Frontal cortex (tissue), 3 donors: ENCODE measurements at regions not wholly inside any gene's neighbourhood (a gene's known extent, or its start where the extent isn't known, plus 50 kb on each side); places are given as distances from the start of the nearest gene placed in this dataset.
A peak's percentile ranks its signal among the peaks of the same experiment; 100 is the strongest.
"Not testable (repeated sequence)": the region's sequence is repeated elsewhere in the genome, so short reads cannot be mapped to it uniquely, and the experiment has no call there.

Source experiments
- DNase-seq, 2 donors: peaks; one replicate each; pipeline ENCODE4 v3.0.0; 2012; ENCODE audit warnings: low spot score in 2 of 2
- FAIRE-seq: peaks from 2 replicates; lab custom pipeline; 2012; peaks lifted over from hg19 to GRCh38; lab: Jason Lieb, UNC
- donor health status: control.
- donor health status: control.
- donor health status: control.

DNA sequence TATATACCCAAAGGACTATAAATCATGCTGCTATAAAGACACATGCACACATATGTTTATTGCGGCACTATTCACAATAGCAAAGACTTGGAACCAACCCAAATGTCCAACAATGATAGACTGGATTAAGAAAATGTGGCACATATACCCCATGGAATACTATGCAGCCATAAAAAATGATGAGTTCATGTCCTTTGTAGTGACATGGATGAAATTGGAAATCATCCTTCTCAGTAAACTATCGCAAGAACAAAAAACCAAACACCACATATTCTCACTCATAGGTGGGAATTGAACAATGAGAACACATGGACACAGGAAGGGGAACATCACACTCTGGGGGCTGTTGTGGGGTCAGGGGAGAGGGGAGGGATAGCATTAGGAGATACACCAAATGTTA, 165.7 kb upstream of the KCNJ15 start:
- DNase-seq, FAIRE-seq: not testable (repeated sequence)

DNA sequence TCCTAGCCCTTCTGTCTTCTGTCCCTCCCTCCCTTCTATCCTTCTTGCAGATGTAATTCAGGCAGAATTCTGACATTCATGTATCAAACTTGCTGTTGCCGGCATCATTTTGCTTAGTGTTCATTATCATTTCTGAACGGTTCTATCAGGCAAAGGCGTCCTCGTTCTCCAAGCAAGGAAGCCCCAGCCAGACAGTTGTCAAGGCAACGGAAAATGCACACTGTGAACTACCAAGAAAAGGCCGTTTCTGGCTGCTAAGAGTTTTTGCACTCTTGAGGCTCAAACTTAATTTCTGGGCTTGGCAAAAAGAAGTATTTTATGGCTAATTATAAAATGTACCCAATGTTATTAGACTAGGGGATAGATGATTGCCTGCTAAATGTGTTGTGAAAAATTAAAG, 164.7 kb upstream of the KCNJ15 start:
- FAIRE-seq: no peak
- peak in 1 of 2 donors; percentile 14 for DNase-seq

- DNase-seq (no peak), FAIRE-seq (no peak)
These were observed 161.6 kb upstream of the KCNJ15 start for GRCh38 chr21:38095220-38095619.

GRCh38 chr21:38097789-38098188, 159.0 kb upstream of the KCNJ15 start:
- no peak for DNase-seq
- no peak for FAIRE-seq

GRCh38 chr21:38112219-38112789, 144.5 kb upstream of the KCNJ15 start:
- FAIRE-seq (no peak), DNase-seq (no peak)

GRCh38 chr21:38114717-38115333, 142.0 kb upstream of the KCNJ15 start:
- FAIRE-seq (no peak), DNase-seq (no peak)

DNA sequence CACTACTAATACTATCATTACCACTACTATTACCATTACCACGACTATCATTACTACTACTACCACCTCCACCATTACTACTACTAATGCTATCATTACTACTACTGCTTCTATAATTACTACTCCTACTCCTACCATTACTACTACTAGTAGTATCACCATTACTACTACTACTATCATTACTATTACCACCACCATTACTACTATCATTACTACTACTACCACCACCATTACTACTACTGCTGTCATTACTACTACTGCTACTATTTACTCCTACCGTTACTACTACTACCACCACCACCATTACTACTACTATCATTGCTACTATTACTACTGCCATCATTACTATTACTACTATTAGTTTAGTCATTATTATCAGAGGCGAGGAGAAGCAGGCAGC, 140.9 kb upstream of the KCNJ15 start:
- DNase-seq: no peak
- no peak for FAIRE-seq

- FAIRE-seq (no peak), DNase-seq (no peak)
These were observed 137.0 kb upstream of the KCNJ15 start for GRCh38 chr21:38119793-38120192.

GRCh38 chr21:38120679-38120983, 136.2 kb upstream of the KCNJ15 start:
- FAIRE-seq, DNase-seq: not testable (repeated sequence)

DNA sequence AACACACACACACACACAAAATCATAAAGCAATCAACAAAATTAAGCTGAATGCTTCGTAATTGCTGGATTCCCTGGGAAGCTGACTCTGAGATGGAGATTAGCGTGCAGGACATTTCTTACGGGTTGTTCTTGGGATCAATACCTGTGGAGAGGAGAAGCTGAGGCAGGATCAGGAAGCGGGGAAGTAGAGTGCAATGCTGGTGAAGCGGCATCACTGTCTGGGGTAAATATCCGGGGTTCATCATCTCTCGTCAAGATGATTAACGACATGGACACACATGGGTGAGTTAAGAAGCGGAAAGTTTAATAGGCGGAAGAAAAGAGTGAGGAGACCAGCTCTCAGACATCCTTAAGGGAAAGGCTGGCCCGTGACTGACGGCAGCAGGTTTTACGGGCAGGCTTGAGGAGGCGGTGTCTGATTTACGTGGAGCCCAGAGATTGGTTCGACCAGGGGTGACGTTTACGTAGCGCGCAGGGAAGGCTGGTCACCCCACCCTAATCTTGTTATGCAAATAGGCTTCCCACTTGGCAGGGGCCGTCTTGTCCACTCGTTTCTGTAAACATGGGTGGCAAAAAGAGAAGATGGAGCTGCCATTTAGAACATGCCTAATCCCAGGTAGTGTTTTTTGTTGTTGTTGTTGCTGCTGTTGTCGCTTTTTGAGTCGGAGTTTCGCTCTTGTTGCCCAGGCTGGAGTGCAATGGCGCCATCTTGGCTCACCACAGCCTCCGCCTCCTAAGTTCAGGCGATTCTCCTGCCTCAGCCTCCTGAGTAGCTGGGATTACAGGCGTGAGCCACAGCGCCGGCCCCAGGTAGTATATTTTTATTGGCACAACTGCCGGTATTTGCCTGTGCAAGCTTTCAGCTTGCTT, 135.6 kb upstream of the KCNJ15 start:
- DNase-seq: no peak
- FAIRE-seq: no peak

DNA sequence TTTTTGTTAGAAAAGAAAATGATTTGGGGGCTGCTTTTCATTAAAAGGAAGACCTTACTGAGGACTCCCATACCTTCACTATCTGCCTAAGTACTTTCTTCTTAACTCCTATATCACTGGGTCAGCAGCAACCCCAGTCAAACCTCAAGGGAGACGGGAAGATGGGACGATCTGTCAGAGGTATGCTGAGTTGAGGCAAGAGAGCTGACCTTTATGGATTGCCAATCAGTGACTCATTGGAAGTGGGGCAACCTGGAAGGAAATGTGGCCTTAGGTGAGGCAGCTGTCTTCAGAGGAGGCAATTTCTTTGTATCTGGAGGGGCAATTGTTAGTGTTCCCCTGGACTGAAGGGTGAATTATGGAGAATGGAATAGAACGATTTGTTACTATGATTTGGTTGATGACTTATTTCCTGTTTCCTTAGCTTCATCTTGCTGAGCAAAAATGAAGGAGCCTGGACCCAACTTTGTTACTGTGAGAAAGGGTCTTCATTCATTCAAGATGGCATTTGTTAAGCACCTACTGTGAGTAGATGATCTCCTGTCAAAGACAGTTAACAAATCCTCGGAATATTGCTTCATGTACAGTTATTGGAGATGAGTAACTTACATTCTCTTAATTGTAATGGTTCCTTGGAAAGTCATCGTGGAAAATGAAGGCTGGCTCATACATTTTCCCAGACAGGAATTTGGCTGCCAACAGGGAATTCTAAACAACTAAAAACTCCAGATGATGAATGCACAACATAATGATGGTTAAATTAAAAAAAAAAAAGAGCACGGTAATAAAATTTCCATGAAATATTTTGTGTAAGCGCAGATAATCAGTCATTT, 134.7 kb upstream of the KCNJ15 start:
- no peak for DNase-seq
- FAIRE-seq: no peak

DNA sequence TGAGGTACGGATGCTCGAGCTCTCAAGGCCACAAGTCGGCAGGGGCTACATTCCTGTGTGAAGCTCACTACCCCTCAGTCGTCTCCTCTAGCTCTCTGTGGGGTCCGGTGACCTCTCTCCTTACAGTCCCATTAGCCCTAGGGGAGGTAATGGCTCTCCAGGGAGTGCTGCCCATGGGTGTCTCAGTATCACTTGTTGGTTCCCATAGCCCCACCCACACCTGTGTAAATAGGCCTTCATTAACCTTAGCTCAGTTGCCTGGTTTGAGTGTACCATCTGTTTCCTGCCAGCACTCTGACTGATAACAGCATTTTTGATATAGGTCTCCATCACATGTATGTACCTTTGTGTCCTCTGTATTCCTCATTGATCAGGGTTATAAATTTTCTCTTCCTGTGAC, 133.2 kb upstream of the KCNJ15 start:
- FAIRE-seq: no peak
- DNase-seq: no peak

- DNase-seq (peak in 1 of 2 donors; percentile 13), FAIRE-seq (no peak)
These were observed 130.0 kb upstream of the KCNJ15 start for GRCh38 chr21:38126666-38127303.

DNA sequence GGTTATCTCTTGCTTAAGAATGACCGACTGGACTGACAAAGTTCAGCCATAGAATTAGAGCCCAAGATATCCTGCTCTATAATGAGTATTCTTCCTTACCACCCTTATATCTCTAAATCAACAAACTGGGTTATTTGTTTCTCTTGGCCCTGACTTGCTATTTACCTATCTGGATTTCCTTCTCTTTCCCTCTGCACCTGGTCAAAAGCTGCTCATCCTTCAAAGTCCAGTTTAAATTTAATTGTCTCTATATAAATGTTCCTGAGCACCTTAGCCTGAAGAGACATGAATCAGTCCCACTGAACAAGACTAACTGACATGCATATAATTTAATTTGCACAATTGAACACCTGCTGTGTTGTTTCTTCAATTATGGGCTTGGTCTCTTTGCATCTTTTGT, 127.1 kb upstream of the KCNJ15 start:
- no peak for FAIRE-seq
- DNase-seq: no peak

- FAIRE-seq: no peak
- DNase-seq: no peak
These were observed 123.6 kb upstream of the KCNJ15 start for GRCh38 chr21:38133240-38133639.

GRCh38 chr21:38134084-38134873, 122.5 kb upstream of the KCNJ15 start:
- FAIRE-seq: no peak
- DNase-seq: no peak

DNA sequence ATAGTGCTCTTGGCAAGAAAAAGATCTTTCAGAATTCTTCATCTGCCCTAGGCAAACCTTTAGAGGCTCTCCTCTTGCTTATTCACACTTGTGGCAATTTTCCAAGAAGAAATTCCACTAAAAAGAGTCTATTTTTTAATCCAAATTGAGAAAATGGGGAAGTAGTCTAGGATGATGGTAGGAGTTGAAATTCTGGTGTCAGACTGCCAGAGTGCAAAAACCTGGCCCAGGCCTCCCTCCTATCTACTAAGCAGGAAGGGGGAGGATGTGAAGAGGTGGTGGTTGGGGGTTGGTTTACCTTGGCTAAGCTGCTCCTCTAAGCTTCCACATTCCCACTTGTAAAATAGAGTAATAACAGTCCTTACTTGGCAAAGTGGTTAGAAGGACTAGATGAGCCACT, 120.6 kb upstream of the KCNJ15 start:
- FAIRE-seq: no peak

GRCh38 chr21:38139380-38140168, 117.2 kb upstream of the KCNJ15 start:
- DNase-seq: no peak
- no peak for FAIRE-seq

More for the DNA sequence above, 120.6 kb upstream of the KCNJ15 start:
- DNase-seq: no peak
